ENCODE measurements at regions not wholly inside any gene's neighbourhood (a gene's known extent, or its start where the extent isn't known, plus 50 kb on each side); places are given as distances from the start of the nearest gene placed in this dataset.

GRCh38 chr17:33352526-33352925 lies 59.4 kb upstream of the ASIC2 start:
- no peaks in the 10 kb centered on the region for H3K9me3 Mint-ChIP-seq
- H3K27me3 Mint-ChIP-seq, result peaks cover 10 to 11% of the 10 kb centered on the region in 2 donors
- H3K36me3 ChIP-seq (ENCODE audit: control insufficient read depth in 2 of 2, extremely low read depth in 1 of 2, insufficient read depth in 1 of 2, low read length in 1 of 2), result no peaks in the 10 kb centered on the region
- no peaks in the 10 kb centered on the region for H3K4me1 ChIP-seq (ENCODE audit: control insufficient read depth in 1 of 2, extremely low read depth in 1 of 2, insufficient read depth in 2 of 2, low read length in 2 of 2)
- ChIA-PET CTCF (no interaction called here), POLR2A (no interaction called here)
- no peaks in the 10 kb centered on the region for H3K4me1 Mint-ChIP-seq
- no peaks in the 10 kb centered on the region for H3K36me3 Mint-ChIP-seq
- peaks cover 0 to 6% of the 10 kb centered on the region in 2 experiments for H3K27me3 ChIP-seq (replicated peaks in 1 of 2; ENCODE audit: control insufficient read depth in 2 of 2, extremely low read depth in 1 of 2, insufficient read depth in 2 of 2, low read length in 1 of 2)
- 75% methylated on average over 3 of the region's 3 CpGs for WGBS (ENCODE audit: insufficient coverage)
- ATAC-seq (replicated peaks in 1 of 4) (no peak), DNase-seq (no peak)
- no peak overlapping the region for H3K27ac Mint-ChIP-seq
- H3K27ac ChIP-seq (ENCODE audit: low read length), result no peak overlapping the region
- no peak overlapping the region for H3K4me3 ChIP-seq (ENCODE audit: control insufficient read depth in 1 of 2, extremely low read depth in 1 of 2, low read length in 1 of 2)
- H3K4me3 Mint-ChIP-seq, result no peak overlapping the region
- H3K9me3 ChIP-seq, result no peaks in the 10 kb centered on the region

GRCh38 chr17:33356266-33356665 lies 63.2 kb upstream of the ASIC2 start:
- Histone ChIP-seq H3K27ac (ENCODE audit: low read length) (no peak overlapping the region), H3K4me1 (ENCODE audit: control insufficient read depth in 1 of 2, extremely low read depth in 1 of 2, insufficient read depth in 2 of 2, low read length in 2 of 2) (no peaks in the 10 kb centered on the region), H3K27me3 (replicated peaks in 1 of 2; ENCODE audit: control insufficient read depth in 2 of 2, extremely low read depth in 1 of 2, insufficient read depth in 2 of 2, low read length in 1 of 2) (peaks cover 0 to 6% of the 10 kb centered on the region in 2 experiments), H3K9me3 (no peaks in the 10 kb centered on the region), H3K36me3 (ENCODE audit: control insufficient read depth in 2 of 2, extremely low read depth in 1 of 2, insufficient read depth in 1 of 2, low read length in 1 of 2) (no peaks in the 10 kb centered on the region), H3K4me3 (ENCODE audit: control insufficient read depth in 1 of 2, extremely low read depth in 1 of 2, low read length in 1 of 2) (no peak overlapping the region)
- DNase-seq (no peak), ATAC-seq (replicated peaks in 1 of 4) (no peak)
- no peaks in the 10 kb centered on the region for H3K9me3 Mint-ChIP-seq
- H3K27ac Mint-ChIP-seq, result no peak overlapping the region
- ChIA-PET POLR2A (no interaction called here), CTCF (no interaction called here)
- WGBS (ENCODE audit: insufficient coverage), result no CpG with 5 or more reads among the region's 3 CpGs
- H3K4me1 Mint-ChIP-seq, result no peaks in the 10 kb centered on the region
- no peak overlapping the region for H3K4me3 Mint-ChIP-seq
- peaks cover 15 to 16% of the 10 kb centered on the region in 2 donors for H3K27me3 Mint-ChIP-seq
- H3K36me3 Mint-ChIP-seq, result no peaks in the 10 kb centered on the region

- WGBS (ENCODE audit: insufficient coverage), result 70% methylated on average over 2 of the region's 6 CpGs
- Mint-ChIP-seq H3K27ac (no peak overlapping the region), H3K27me3 (peaks cover 16 to 24% of the 10 kb centered on the region in 2 donors), H3K4me1 (no peaks in the 10 kb centered on the region), H3K36me3 (no peaks in the 10 kb centered on the region), H3K9me3 (peaks cover 0 to 7% (median 0%) of the 10 kb centered on the region in 3 donors), H3K4me3 (no peak overlapping the region)
- no peaks in the 10 kb centered on the region for H3K9me3 ChIP-seq
- no peak for ATAC-seq (replicated peaks in 1 of 4)
- no peak overlapping the region for H3K4me3 ChIP-seq (ENCODE audit: control insufficient read depth in 1 of 2, extremely low read depth in 1 of 2, low read length in 1 of 2)
- DNase-seq, result no peak
- H3K4me1 ChIP-seq (ENCODE audit: control insufficient read depth in 1 of 2, extremely low read depth in 1 of 2, insufficient read depth in 2 of 2, low read length in 2 of 2), result no peaks in the 10 kb centered on the region
- CTCF ChIA-PET, result no interaction called here
- POLR2A ChIA-PET, result no interaction called here
- H3K36me3 ChIP-seq (ENCODE audit: control insufficient read depth in 2 of 2, extremely low read depth in 1 of 2, insufficient read depth in 1 of 2, low read length in 1 of 2), result no peaks in the 10 kb centered on the region
- H3K27me3 ChIP-seq (replicated peaks in 1 of 2; ENCODE audit: control insufficient read depth in 2 of 2, extremely low read depth in 1 of 2, insufficient read depth in 2 of 2, low read length in 1 of 2), result peaks cover 0 to 5% of the 10 kb centered on the region in 2 experiments
- no peak overlapping the region for H3K27ac ChIP-seq (ENCODE audit: low read length)
Observed at GRCh38 chr17:33363475-33363874, 70.4 kb upstream of the ASIC2 start.

- no peak for ATAC-seq (replicated peaks in 1 of 4)
- H3K4me3 ChIP-seq (ENCODE audit: control insufficient read depth in 1 of 2, extremely low read depth in 1 of 2, low read length in 1 of 2), result no peak overlapping the region
- no peak overlapping the region for H3K27ac Mint-ChIP-seq
- ChIA-PET CTCF (no interaction called here), POLR2A (no interaction called here)
- no peaks in the 10 kb centered on the region for H3K4me1 ChIP-seq (ENCODE audit: control insufficient read depth in 1 of 2, extremely low read depth in 1 of 2, insufficient read depth in 2 of 2, low read length in 2 of 2)
- H3K4me1 Mint-ChIP-seq, result no peaks in the 10 kb centered on the region
- DNase-seq, result no peak
- H3K27me3 Mint-ChIP-seq, result peaks cover 15 to 28% of the 10 kb centered on the region in 2 donors
- 53% methylated on average over 2 of the region's 4 CpGs for WGBS (ENCODE audit: insufficient coverage)
- peaks cover 0 to 7% (median 0%) of the 10 kb centered on the region in 3 donors for H3K9me3 Mint-ChIP-seq
- no peak overlapping the region for H3K27ac ChIP-seq (ENCODE audit: low read length)
- no peaks in the 10 kb centered on the region for H3K9me3 ChIP-seq
- H3K27me3 ChIP-seq (replicated peaks in 1 of 2; ENCODE audit: control insufficient read depth in 2 of 2, extremely low read depth in 1 of 2, insufficient read depth in 2 of 2, low read length in 1 of 2), result peaks cover 0 to 7% of the 10 kb centered on the region in 2 experiments
- no peak overlapping the region for H3K4me3 Mint-ChIP-seq
- H3K36me3 Mint-ChIP-seq, result no peaks in the 10 kb centered on the region
- H3K36me3 ChIP-seq (ENCODE audit: control insufficient read depth in 2 of 2, extremely low read depth in 1 of 2, insufficient read depth in 1 of 2, low read length in 1 of 2), result no peaks in the 10 kb centered on the region
Observed at GRCh38 chr17:33366960-33367359, 73.9 kb upstream of the ASIC2 start.

GRCh38 chr17:33369149-33369548 lies 76.1 kb upstream of the ASIC2 start:
- no peaks in the 10 kb centered on the region for H3K4me1 ChIP-seq (ENCODE audit: control insufficient read depth in 1 of 2, extremely low read depth in 1 of 2, insufficient read depth in 2 of 2, low read length in 2 of 2)
- DNase-seq, result no peak
- CTCF ChIA-PET, result no interaction called here
- H3K27ac Mint-ChIP-seq, result no peak overlapping the region
- no peak for ATAC-seq (replicated peaks in 1 of 4)
- H3K4me1 Mint-ChIP-seq, result no peaks in the 10 kb centered on the region
- H3K27ac ChIP-seq (ENCODE audit: low read length), result no peak overlapping the region
- no peaks in the 10 kb centered on the region for H3K36me3 ChIP-seq (ENCODE audit: control insufficient read depth in 2 of 2, extremely low read depth in 1 of 2, insufficient read depth in 1 of 2, low read length in 1 of 2)
- H3K4me3 Mint-ChIP-seq, result no peak overlapping the region
- peaks cover 11 to 30% of the 10 kb centered on the region in 2 donors for H3K27me3 Mint-ChIP-seq
- peaks cover 0 to 7% (median 0%) of the 10 kb centered on the region in 3 donors for H3K9me3 Mint-ChIP-seq
- no peaks in the 10 kb centered on the region for H3K9me3 ChIP-seq
- H3K27me3 ChIP-seq (replicated peaks in 1 of 2; ENCODE audit: control insufficient read depth in 2 of 2, extremely low read depth in 1 of 2, insufficient read depth in 2 of 2, low read length in 1 of 2), result peaks cover 0 to 7% of the 10 kb centered on the region in 2 experiments
- no peak overlapping the region for H3K4me3 ChIP-seq (ENCODE audit: control insufficient read depth in 1 of 2, extremely low read depth in 1 of 2, low read length in 1 of 2)
- POLR2A ChIA-PET, result no interaction called here
- no peaks in the 10 kb centered on the region for H3K36me3 Mint-ChIP-seq

- no peak overlapping the region for H3K27ac Mint-ChIP-seq
- WGBS (ENCODE audit: insufficient coverage), result 57% methylated on average over 1 of the region's 2 CpGs
- no peak overlapping the region for H3K4me3 Mint-ChIP-seq
- no peak overlapping the region for H3K4me3 ChIP-seq (ENCODE audit: control insufficient read depth in 1 of 2, extremely low read depth in 1 of 2, low read length in 1 of 2)
- DNase-seq (no peak), ATAC-seq (replicated peaks in 1 of 4) (no peak)
- peaks cover 0 to 7% of the 10 kb centered on the region in 2 experiments for H3K27me3 ChIP-seq (replicated peaks in 1 of 2; ENCODE audit: control insufficient read depth in 2 of 2, extremely low read depth in 1 of 2, insufficient read depth in 2 of 2, low read length in 1 of 2)
- ChIA-PET CTCF (no interaction called here), POLR2A (no interaction called here)
- H3K27ac ChIP-seq (ENCODE audit: low read length), result no peak overlapping the region
- peaks cover 0 to 5% (median 0%) of the 10 kb centered on the region in 3 donors for H3K9me3 Mint-ChIP-seq
- no peaks in the 10 kb centered on the region for H3K9me3 ChIP-seq
- no peaks in the 10 kb centered on the region for H3K36me3 ChIP-seq (ENCODE audit: control insufficient read depth in 2 of 2, extremely low read depth in 1 of 2, insufficient read depth in 1 of 2, low read length in 1 of 2)
- no peaks in the 10 kb centered on the region for H3K4me1 ChIP-seq (ENCODE audit: control insufficient read depth in 1 of 2, extremely low read depth in 1 of 2, insufficient read depth in 2 of 2, low read length in 2 of 2)
- H3K36me3 Mint-ChIP-seq, result no peaks in the 10 kb centered on the region
- H3K4me1 Mint-ChIP-seq, result no peaks in the 10 kb centered on the region
- H3K27me3 Mint-ChIP-seq, result peaks cover 9 to 22% of the 10 kb centered on the region in 2 donors
Observed at GRCh38 chr17:33369876-33370275, 76.8 kb upstream of the ASIC2 start.

- H3K9me3 Mint-ChIP-seq, result peaks cover 0 to under 1% (median 0%) of the 10 kb centered on the region in 3 donors
- POLR2A ChIA-PET, result no interaction called here
- H3K27ac Mint-ChIP-seq, result no peak overlapping the region
- DNase-seq, result no peak
- H3K4me1 Mint-ChIP-seq, result no peaks in the 10 kb centered on the region
- no peaks in the 10 kb centered on the region for H3K9me3 ChIP-seq
- H3K4me3 ChIP-seq (ENCODE audit: control insufficient read depth in 1 of 2, extremely low read depth in 1 of 2, low read length in 1 of 2), result no peak overlapping the region
- WGBS (ENCODE audit: insufficient coverage), result no CpG with 5 or more reads among the region's 1 CpG
- CTCF ChIA-PET, result no interaction called here
- peaks cover 0 to 7% of the 10 kb centered on the region in 2 experiments for H3K27me3 ChIP-seq (replicated peaks in 1 of 2; ENCODE audit: control insufficient read depth in 2 of 2, extremely low read depth in 1 of 2, insufficient read depth in 2 of 2, low read length in 1 of 2)
- H3K4me1 ChIP-seq (ENCODE audit: control insufficient read depth in 1 of 2, extremely low read depth in 1 of 2, insufficient read depth in 2 of 2, low read length in 2 of 2), result no peaks in the 10 kb centered on the region
- no peak overlapping the region for H3K4me3 Mint-ChIP-seq
- no peaks in the 10 kb centered on the region for H3K36me3 ChIP-seq (ENCODE audit: control insufficient read depth in 2 of 2, extremely low read depth in 1 of 2, insufficient read depth in 1 of 2, low read length in 1 of 2)
- ATAC-seq (replicated peaks in 1 of 4), result no peak
- peaks cover 5 to 18% of the 10 kb centered on the region in 2 donors for H3K27me3 Mint-ChIP-seq
- no peaks in the 10 kb centered on the region for H3K36me3 Mint-ChIP-seq
- H3K27ac ChIP-seq (ENCODE audit: low read length), result no peak overlapping the region
Observed at GRCh38 chr17:33370401-33370800, 77.3 kb upstream of the ASIC2 start.
